IMR-90 (cell line): ENCODE measurements at regions not wholly inside any gene's neighbourhood (a gene's known extent, or its start where the extent isn't known, plus 50 kb on each side); places are given as distances from the start of the nearest gene placed in this dataset.

Source experiments
- ATAC-seq: fragments of 200-7000 bp; cut with Tn5 transposase; 2 replicates; pipeline ENCODE4 v1.9.1; 2020; ENCODE audit warnings: low read depth, mild to moderate bottlenecking, moderate library complexity
- BruUV-seq: library from RNA; stranded (reverse); fragments of 400-500 nt; replicated peaks from 2 replicates; lab custom pipeline; 2021; lab: Mats Ljungman, UMichigan
- CTCF ChIA-PET: fragments of 300-600 bp; formaldehyde crosslinking; extraction: SDS; loops from one replicate; lab custom pipeline; 2021; ENCODE audit warnings: antibody characterized with exemption; lab: Yijun Ruan, JAX
- POLR2A ChIA-PET: fragments of 300-600 bp; sonication (Branson Sonifier 250); formaldehyde crosslinking; loops from one replicate; lab custom pipeline; 2022; ENCODE audit warnings: antibody characterized with exemption; ENCODE audit not compliant: unreplicated experiment; lab: Charles Lee
- DNase-seq: peaks from one replicate; pipeline ENCODE4 v3.0.0; 2013
- H2AFZ ChIP-seq: replicated peaks from 2 replicates; pipeline ENCODE3; 2013; ENCODE audit warnings: low read length, mild to moderate bottlenecking; ENCODE audit not compliant: poor library complexity
- H2AK5ac ChIP-seq: 2 replicates; pipeline ENCODE4 v1.6.1; 2013; ENCODE audit warnings: low read depth, low read length, inconsistent platforms
- H2AK9ac ChIP-seq: replicated peaks from 2 replicates; pipeline ENCODE3; 2013; ENCODE audit warnings: mild to moderate bottlenecking, low read depth, low read length, moderate library complexity; ENCODE audit not compliant: poor library complexity
- H2BK120ac ChIP-seq: 2 replicates; pipeline ENCODE4 v1.6.1; 2013; ENCODE audit warnings: low read depth, low read length, inconsistent platforms
- H2BK15ac ChIP-seq: 3 replicates; pipeline ENCODE4 v1.6.1; 2013; ENCODE audit warnings: low read depth, low read length, inconsistent platforms
- H2BK20ac ChIP-seq: 2 replicates; pipeline ENCODE4 v1.6.1; 2013; ENCODE audit warnings: low read depth, mild to moderate bottlenecking, inconsistent platforms, low read length, moderate library complexity
- H2BK5ac ChIP-seq: 2 replicates; pipeline ENCODE4 v1.6.1; 2013; ENCODE audit warnings: mild to moderate bottlenecking, low read depth, low read length, inconsistent platforms; ENCODE audit not compliant: poor library complexity, severe bottlenecking
- H3K14ac ChIP-seq: replicated peaks from 2 replicates; pipeline ENCODE4 v1.6.1; 2013; ENCODE audit warnings: low read depth, low read length, inconsistent platforms
- H3K18ac ChIP-seq: 2 replicates; pipeline ENCODE4 v1.6.1; 2013; ENCODE audit warnings: low read depth, low read length, control low read depth
- H3K23ac ChIP-seq: 2 replicates; pipeline ENCODE4 v1.6.1; 2013; ENCODE audit warnings: low read depth, low read length, inconsistent platforms
- H3K27ac ChIP-seq: 2 replicates; pipeline ENCODE4 v1.5.1; 2013; ENCODE audit warnings: mild to moderate bottlenecking, control low read depth, low read length; ENCODE audit not compliant: insufficient read depth
- H3K27me3 ChIP-seq: 2 replicates; pipeline ENCODE4 v1.6.1; 2013; ENCODE audit warnings: low read length; ENCODE audit not compliant: control insufficient read depth, insufficient read depth
- H3K36me3 ChIP-seq: 2 replicates; pipeline ENCODE4 v1.6.1; 2013; ENCODE audit warnings: low read length, mixed read lengths; ENCODE audit not compliant: control insufficient read depth, insufficient read depth
- H3K4ac ChIP-seq: 2 replicates; pipeline ENCODE4 v1.6.1; 2013; ENCODE audit warnings: low read depth, low read length, inconsistent platforms
- H3K4me1 ChIP-seq: 2 replicates; pipeline ENCODE4 v1.6.1; 2013; ENCODE audit warnings: low read length, mixed read lengths; ENCODE audit not compliant: control insufficient read depth, insufficient read depth
- H3K4me2 ChIP-seq: 2 replicates; pipeline ENCODE4 v1.6.1; 2013; ENCODE audit warnings: low read depth, mild to moderate bottlenecking, control low read depth, low read length, moderate library complexity
- H3K4me3 ChIP-seq: 2 replicates; pipeline ENCODE4 v1.5.1; 2013; ENCODE audit warnings: low read depth, mild to moderate bottlenecking, control low read depth, low read length, moderate library complexity; ENCODE audit not compliant: insufficient read depth
- H3K56ac ChIP-seq: 2 replicates; pipeline ENCODE4 v1.6.1; 2013; ENCODE audit warnings: low read length, inconsistent platforms; ENCODE audit not compliant: insufficient read depth; ENCODE audit errors: extremely low read depth
- H3K79me1 ChIP-seq, 2 experiments: 2 replicates each; pipeline ENCODE4 v1.6.1; 2013; ENCODE audit warnings: low read length in 2 of 2, inconsistent platforms in 1 of 2, low read depth in 1 of 2
- H3K9ac ChIP-seq: 2 replicates; pipeline ENCODE4 v1.6.1; 2013; ENCODE audit warnings: low read depth, low read length, control low read depth
- H3K9me1 ChIP-seq: 2 replicates; pipeline ENCODE4 v1.6.1; 2013; ENCODE audit warnings: low read length, inconsistent platforms; ENCODE audit not compliant: insufficient read depth
- H3K9me3 ChIP-seq: 2 replicates; pipeline ENCODE4 v1.6.1; 2013; ENCODE audit warnings: low read length; ENCODE audit not compliant: control insufficient read depth, insufficient read depth
- H4K20me1 ChIP-seq: 2 replicates; pipeline ENCODE4 v1.6.1; 2013; ENCODE audit warnings: low read length, inconsistent platforms; ENCODE audit not compliant: insufficient read depth
- H4K5ac ChIP-seq: 2 replicates; pipeline ENCODE4 v1.6.1; 2013; ENCODE audit warnings: mild to moderate bottlenecking, low read depth, low read length, control low read depth
- H4K8ac ChIP-seq, 2 experiments: 2 replicates each; pipeline ENCODE4 v1.6.1; 2013; ENCODE audit warnings: low read depth in 2 of 2, low read length in 2 of 2, control low read depth in 1 of 2, inconsistent platforms in 1 of 2
- H4K91ac ChIP-seq: 2 replicates; pipeline ENCODE4 v1.6.1; 2013; ENCODE audit warnings: low read depth, low read length, inconsistent platforms; ENCODE audit not compliant: insufficient read depth
- BHLHE40 ChIP-seq: fragments of 150-350 bp; IDR thresholded peaks from 2 replicates; pipeline ENCODE4 v1.6.1; 2016; ENCODE audit warnings: mild to moderate bottlenecking, low read depth, low read length
- CEBPB ChIP-seq: IDR thresholded peaks from 2 replicates; pipeline ENCODE4 v1.6.1; 2012; ENCODE audit warnings: low read depth, low read length, improper control_type of control experiment
- CHD1 ChIP-seq: IDR thresholded peaks from 2 replicates; pipeline ENCODE4 v1.6.1; 2012; ENCODE audit warnings: low read depth, low read length, improper control_type of control experiment
- FOS ChIP-seq: fragments of 150-350 bp; IDR thresholded peaks from 2 replicates; pipeline ENCODE4 v1.6.1; 2016; ENCODE audit warnings: low read depth, low read length
- MAFK ChIP-seq: IDR thresholded peaks from 2 replicates; pipeline ENCODE4 v1.6.1; 2012; ENCODE audit warnings: low read depth, low read length, improper control_type of control experiment
- MAZ ChIP-seq: IDR thresholded peaks from 2 replicates; pipeline ENCODE4 v1.6.1; 2012; ENCODE audit warnings: low read depth, mild to moderate bottlenecking, low read length, improper control_type of control experiment, moderate library complexity, borderline replicate concordance
- MXI1 ChIP-seq: IDR thresholded peaks from 2 replicates; pipeline ENCODE4 v1.6.1; 2012; ENCODE audit warnings: low read depth, mild to moderate bottlenecking, low read length, moderate library complexity, borderline replicate concordance
- NFE2L2 ChIP-seq: fragments of 150-350 bp; IDR thresholded peaks from 2 replicates; pipeline ENCODE4 v1.6.1; 2016; ENCODE audit warnings: low read depth, mild to moderate bottlenecking, low read length
- POLR2A ChIP-seq: IDR thresholded peaks from 2 replicates; pipeline ENCODE4 v1.6.1; 2012; ENCODE audit warnings: mild to moderate bottlenecking, low read depth, low read length
- RAD21 ChIP-seq: IDR thresholded peaks from 2 replicates; pipeline ENCODE4 v1.6.1; 2012; ENCODE audit warnings: low read length, improper control_type of control experiment
- RCOR1 ChIP-seq: IDR thresholded peaks from 2 replicates; pipeline ENCODE4 v1.6.1; 2012; ENCODE audit warnings: mild to moderate bottlenecking, low read length, improper control_type of control experiment; ENCODE audit not compliant: insufficient replicate concordance
- RFX5 ChIP-seq: IDR thresholded peaks from 2 replicates; pipeline ENCODE4 v1.8.0; 2012; ENCODE audit warnings: low read depth, mild to moderate bottlenecking, low read length, moderate library complexity
- SMC3 ChIP-seq: fragments of 150-350 bp; IDR thresholded peaks from 2 replicates; pipeline ENCODE4 v1.6.1; 2016; ENCODE audit warnings: low read depth, mild to moderate bottlenecking, antibody characterized with exemption, low read length, moderate library complexity
- WGBS, 2 experiments: methylation state at CpG; one replicate each; pipeline versions ENCODE4 v1.1.5 to v1.1.7; 2013; ENCODE audit warnings: missing lambda C conversion rate in 2 of 2; ENCODE audit not compliant: insufficient read length in 1 of 2; ENCODE audit errors: extremely low coverage in 2 of 2; 5-methylcytosine and 5-hydroxymethylcytosine counted together
- dilution Hi-C: fragments of 300-500 bp; cut with HindIII; formaldehyde crosslinking; loops from one replicate; pipeline ENCODE4 v1.14.3; 2018; ENCODE audit warnings: low sequenced_read_pairs; ENCODE audit not compliant: unreplicated experiment
- in situ Hi-C: fragments of 300-500 bp; cut with MboI; formaldehyde crosslinking; loops from 3 replicates; pipeline ENCODE4 v1.14.3; 2019; ENCODE audit warnings: low sequenced_read_pairs, inconsistent platforms, mixed read lengths
- intact Hi-C: fragments of 100-400 bp; cut with micrococcal nuclease; formaldehyde crosslinking; loops from 2 replicates; pipeline ENCODE4 v1.10.0; 2022
- TF ChIP-seq, protein P1 (sequence below): fragments of 150-350 bp; IDR thresholded peaks from 2 replicates; pipeline ENCODE4 v1.6.1; 2016; ENCODE audit warnings: low read depth, mild to moderate bottlenecking, low read length, moderate library complexity, borderline replicate concordance
- TF ChIP-seq, protein P2 (sequence below): conservative IDR thresholded peaks from 2 replicates; pipeline ENCODE4 v1.5.1; 2012; ENCODE audit warnings: mild to moderate bottlenecking, low read depth, low read length, improper control_type of control experiment
- TF ChIP-seq, protein P3 (sequence below): fragments of 150-350 bp; IDR thresholded peaks from 2 replicates; pipeline ENCODE4 v1.6.1; 2017; ENCODE audit warnings: mild to moderate bottlenecking, antibody characterized with exemption, low read length, low read depth

DNA sequence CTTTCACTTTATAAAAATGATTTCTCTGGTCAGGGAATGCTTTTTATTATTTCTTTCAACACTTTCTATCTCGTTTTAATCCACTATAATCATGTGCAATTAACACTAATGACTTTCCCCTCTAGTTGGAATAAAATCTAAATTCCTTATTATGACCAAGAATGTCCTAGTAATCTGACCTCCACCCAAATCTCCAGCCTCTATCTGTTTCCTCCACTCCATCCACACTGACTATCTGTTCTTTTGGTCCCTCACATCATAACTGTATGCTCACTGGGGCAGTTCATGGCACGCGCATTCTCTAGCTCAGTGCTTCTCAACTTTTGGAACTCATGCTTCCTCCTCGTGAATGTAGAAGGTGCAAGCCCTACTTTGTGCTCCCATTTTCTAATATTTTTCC, 244.7 kb downstream of the POSTN start:
- no peaks in the 10 kb centered on the region for H3K9me3 ChIP-seq
- no peaks in the 10 kb centered on the region for H4K20me1 ChIP-seq
- no peak for DNase-seq
- no peak overlapping the region for H2BK20ac ChIP-seq
- intact Hi-C loops = no loop called here
- no peak overlapping the region for H3K18ac ChIP-seq
- H3K56ac ChIP-seq = no peak overlapping the region
- no peak overlapping the region for H3K27ac ChIP-seq
- H4K91ac ChIP-seq = no peak overlapping the region
- no peak overlapping the region for H3K4ac ChIP-seq
- ATAC-seq = no peak
- H3K9ac ChIP-seq = no peak overlapping the region
- in situ Hi-C loops = no loop called here
- H2BK120ac ChIP-seq = no peak overlapping the region
- H3K4me3 ChIP-seq = no peak overlapping the region
- no peak for TF ChIP-seq CHD1
- TF ChIP-seq, protein P1, sequence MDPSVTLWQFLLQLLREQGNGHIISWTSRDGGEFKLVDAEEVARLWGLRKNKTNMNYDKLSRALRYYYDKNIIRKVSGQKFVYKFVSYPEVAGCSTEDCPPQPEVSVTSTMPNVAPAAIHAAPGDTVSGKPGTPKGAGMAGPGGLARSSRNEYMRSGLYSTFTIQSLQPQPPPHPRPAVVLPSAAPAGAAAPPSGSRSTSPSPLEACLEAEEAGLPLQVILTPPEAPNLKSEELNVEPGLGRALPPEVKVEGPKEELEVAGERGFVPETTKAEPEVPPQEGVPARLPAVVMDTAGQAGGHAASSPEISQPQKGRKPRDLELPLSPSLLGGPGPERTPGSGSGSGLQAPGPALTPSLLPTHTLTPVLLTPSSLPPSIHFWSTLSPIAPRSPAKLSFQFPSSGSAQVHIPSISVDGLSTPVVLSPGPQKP = no peak
- no peak for TF ChIP-seq FOS
- no peak for TF ChIP-seq RAD21
- no peak for TF ChIP-seq MXI1
- TF ChIP-seq RCOR1 = no peak
- TF ChIP-seq NFE2L2 = no peak
- no peak for TF ChIP-seq SMC3
- no peak for TF ChIP-seq RFX5
- no peak for TF ChIP-seq MAZ
- no peak for TF ChIP-seq CEBPB
- TF ChIP-seq, protein P2, sequence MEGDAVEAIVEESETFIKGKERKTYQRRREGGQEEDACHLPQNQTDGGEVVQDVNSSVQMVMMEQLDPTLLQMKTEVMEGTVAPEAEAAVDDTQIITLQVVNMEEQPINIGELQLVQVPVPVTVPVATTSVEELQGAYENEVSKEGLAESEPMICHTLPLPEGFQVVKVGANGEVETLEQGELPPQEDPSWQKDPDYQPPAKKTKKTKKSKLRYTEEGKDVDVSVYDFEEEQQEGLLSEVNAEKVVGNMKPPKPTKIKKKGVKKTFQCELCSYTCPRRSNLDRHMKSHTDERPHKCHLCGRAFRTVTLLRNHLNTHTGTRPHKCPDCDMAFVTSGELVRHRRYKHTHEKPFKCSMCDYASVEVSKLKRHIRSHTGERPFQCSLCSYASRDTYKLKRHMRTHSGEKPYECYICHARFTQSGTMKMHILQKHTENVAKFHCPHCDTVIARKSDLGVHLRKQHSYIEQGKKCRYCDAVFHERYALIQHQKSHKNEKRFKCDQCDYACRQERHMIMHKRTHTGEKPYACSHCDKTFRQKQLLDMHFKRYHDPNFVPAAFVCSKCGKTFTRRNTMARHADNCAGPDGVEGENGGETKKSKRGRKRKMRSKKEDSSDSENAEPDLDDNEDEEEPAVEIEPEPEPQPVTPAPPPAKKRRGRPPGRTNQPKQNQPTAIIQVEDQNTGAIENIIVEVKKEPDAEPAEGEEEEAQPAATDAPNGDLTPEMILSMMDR = no peak
- TF ChIP-seq POLR2A = no peak
- TF ChIP-seq, protein P3, sequence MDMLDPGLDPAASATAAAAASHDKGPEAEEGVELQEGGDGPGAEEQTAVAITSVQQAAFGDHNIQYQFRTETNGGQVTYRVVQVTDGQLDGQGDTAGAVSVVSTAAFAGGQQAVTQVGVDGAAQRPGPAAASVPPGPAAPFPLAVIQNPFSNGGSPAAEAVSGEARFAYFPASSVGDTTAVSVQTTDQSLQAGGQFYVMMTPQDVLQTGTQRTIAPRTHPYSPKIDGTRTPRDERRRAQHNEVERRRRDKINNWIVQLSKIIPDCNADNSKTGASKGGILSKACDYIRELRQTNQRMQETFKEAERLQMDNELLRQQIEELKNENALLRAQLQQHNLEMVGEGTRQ = no peak
- no peak for TF ChIP-seq BHLHE40
- TF ChIP-seq MAFK = no peak
- no CpG with 5 or more reads among the region's 4 CpGs for WGBS, 2 experiments
- peaks cover 4% of the 10 kb centered on the region; the same call in 1 of the 2 replicates for H3K4me1 ChIP-seq
- dilution Hi-C loops = no loop called here
- H2BK15ac ChIP-seq = no peak overlapping the region
- H4K8ac ChIP-seq = no peak overlapping the region
- H2AK5ac ChIP-seq = no peak overlapping the region
- BruUV-seq = no TSS peak
- H3K9me1 ChIP-seq = 0 out of 2 replicates have a peak, but pooled peaks cover 6% of the 10 kb centered on the region
- POLR2A ChIA-PET = no interaction called here
- H3K4me2 ChIP-seq = no peak overlapping the region
- no peak overlapping the region for H3K23ac ChIP-seq
- CTCF ChIA-PET = no interaction called here
- H4K5ac ChIP-seq = no peak overlapping the region
- H2AFZ ChIP-seq = no peak overlapping the region
- no peak overlapping the region for H2AK9ac ChIP-seq
- H3K36me3 ChIP-seq = no peaks in the 10 kb centered on the region
- H2BK5ac ChIP-seq = peak overlapping the region; percentile 19
- no peaks in the 10 kb centered on the region for H3K27me3 ChIP-seq
- H3K79me1 ChIP-seq = no peaks in the 10 kb centered on the region
- H3K14ac ChIP-seq = no peak overlapping the region; the same call in 1 of the 2 replicates
